GM18526 (cell line): ENCODE measurements at regions not wholly inside any gene's neighbourhood (a gene's known extent, or its start where the extent isn't known, plus 50 kb on each side); places are given as distances from the start of the nearest gene placed in this dataset.

Experiments
- POLR2A ChIP-seq: IDR thresholded peaks from 3 replicates; pipeline ENCODE4 v1.6.1; 2011; ENCODE audit not compliant: insufficient read length; ENCODE audit errors: extremely low read depth

- TF ChIP-seq POLR2A, result no peak
Observed at GRCh38 chr6:14759976-14760672, 485.7 kb upstream of the JARID2 start.

- no peak for TF ChIP-seq POLR2A
Observed at GRCh38 chr6:14762077-14762476, 483.8 kb upstream of the JARID2 start.

- no peak for TF ChIP-seq POLR2A
Observed at GRCh38 chr6:14763139-14763538, 482.7 kb upstream of the JARID2 start.

DNA sequence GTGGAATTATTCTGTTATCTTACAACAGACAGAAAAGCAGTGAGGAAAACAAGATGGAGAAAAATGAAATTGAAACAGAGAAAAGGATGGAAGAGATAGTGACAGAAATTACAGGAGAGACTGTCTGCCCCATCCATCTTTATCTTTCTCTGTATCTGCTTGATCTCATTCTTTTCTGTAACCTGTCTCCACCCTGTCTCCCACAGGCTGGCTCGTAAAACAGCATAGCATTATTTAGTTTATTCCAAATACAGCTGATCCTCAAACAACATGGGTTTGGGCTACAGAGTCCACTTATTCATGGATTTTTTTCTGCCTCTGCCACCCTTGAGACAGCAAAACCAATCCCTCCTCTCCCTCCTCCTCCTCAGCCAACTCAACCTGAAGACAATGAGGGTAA, 482.3 kb upstream of the JARID2 start:
- no peak for TF ChIP-seq POLR2A

- TF ChIP-seq POLR2A, result no peak
Observed at GRCh38 chr6:14765106-14765505, 480.8 kb upstream of the JARID2 start.

- no peak for TF ChIP-seq POLR2A
Observed at GRCh38 chr6:14765721-14766390, 480.0 kb upstream of the JARID2 start.

- no peak for TF ChIP-seq POLR2A
Observed at GRCh38 chr6:14766391-14766994, 479.4 kb upstream of the JARID2 start.

DNA sequence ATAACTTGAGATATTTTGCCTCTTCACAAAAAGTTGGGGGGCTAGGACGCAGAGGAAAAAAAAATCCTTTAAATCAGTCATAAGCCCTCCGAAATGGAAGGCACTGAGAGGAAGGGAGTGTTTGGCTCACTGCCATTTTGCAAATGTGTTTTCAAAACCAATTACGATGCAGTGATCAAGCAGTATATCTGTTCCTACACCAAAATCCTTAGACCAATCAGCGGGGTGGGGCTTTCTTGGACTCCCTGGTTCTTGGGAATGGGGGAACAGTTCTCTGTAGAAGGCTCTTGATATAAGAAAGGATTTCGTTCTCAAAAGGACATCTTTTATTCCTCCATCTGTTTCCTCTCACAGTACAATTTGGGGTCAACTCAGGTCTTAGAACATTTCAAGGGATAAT, 478.6 kb upstream of the JARID2 start:
- TF ChIP-seq POLR2A, result no peak

DNA sequence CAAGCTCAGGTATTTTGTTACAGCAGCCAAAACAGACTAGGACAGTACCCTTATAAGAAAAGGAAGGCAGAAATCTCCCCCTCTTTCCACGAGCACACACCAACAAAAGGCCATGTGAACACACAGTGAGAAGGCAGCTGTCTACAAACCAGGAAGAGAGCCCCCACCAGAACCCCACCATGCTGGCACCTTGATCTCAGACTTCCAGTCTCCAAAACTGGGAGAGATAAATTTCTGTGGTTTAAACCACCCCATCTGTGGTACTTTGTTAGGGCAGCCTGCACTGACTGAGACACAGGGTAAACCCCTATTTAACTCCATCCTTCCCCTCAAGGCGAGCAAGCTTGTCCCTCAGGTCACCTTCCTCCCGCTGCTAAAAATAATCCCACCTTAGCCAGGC, 475.8 kb upstream of the JARID2 start:
- no peak for TF ChIP-seq POLR2A

DNA sequence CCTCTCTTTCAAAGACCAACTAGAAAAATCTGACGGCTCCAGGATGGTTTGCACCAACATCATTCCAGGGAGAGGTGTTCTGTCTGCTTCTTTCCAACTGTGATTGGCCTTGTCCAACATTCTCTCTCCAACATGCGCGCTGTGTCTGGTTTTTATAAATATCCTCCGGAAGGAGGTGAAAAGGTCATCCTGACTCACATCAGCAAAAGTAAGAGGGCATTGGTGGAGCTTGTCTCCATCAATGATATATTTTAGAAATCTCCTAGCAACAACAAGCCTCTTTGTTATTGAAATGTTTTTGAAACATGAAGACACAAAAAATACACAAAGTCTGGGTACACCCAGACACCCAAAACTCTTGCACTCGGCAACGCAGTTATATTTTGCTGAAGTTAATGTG, 475.3 kb upstream of the JARID2 start:
- TF ChIP-seq POLR2A, result no peak

DNA sequence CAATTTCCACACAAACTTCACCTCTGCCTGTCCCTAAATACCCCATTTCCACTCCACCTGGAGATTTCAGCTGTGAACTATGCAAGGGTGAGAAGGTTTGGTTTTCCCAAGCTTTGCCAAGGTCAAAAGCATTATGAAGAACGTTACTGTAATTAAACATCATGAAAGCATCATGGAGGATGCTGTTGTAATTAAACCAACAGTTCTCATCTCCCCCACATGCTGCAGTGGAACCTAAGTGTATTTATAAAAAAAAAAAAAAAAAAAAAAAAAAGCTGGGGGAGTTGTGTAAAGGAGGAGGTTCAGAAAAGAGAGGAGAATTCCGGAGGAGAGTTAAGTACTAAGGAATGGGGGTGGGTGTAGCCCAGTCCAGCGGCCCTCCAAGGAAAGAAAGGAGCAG, 474.9 kb upstream of the JARID2 start:
- no peak for TF ChIP-seq POLR2A

DNA sequence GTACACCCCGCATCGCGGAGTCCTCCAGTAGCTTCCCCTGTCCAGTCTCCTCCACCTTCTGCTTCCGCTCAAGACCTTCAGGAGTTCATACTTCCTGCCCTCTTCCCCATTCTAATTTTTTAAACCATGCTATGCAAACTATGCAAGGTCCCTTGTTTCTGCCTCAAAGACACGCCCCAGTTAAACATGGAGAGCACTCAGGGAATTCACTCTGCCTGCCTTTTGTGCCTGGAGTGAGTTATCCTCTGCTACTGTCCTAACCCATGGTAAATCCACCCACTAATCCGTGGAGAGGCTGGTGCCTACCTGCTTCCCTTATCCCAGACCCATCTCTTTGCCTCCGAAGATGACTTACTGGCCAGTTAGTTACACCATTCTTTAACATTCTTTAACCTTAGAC, 473.7 kb upstream of the JARID2 start:
- TF ChIP-seq POLR2A, result no peak

GRCh38 chr6:14775528-14775927, 470.3 kb upstream of the JARID2 start:
- TF ChIP-seq POLR2A, result no peak

GRCh38 chr6:14776307-14776706, 469.6 kb upstream of the JARID2 start:
- TF ChIP-seq POLR2A, result no peak

DNA sequence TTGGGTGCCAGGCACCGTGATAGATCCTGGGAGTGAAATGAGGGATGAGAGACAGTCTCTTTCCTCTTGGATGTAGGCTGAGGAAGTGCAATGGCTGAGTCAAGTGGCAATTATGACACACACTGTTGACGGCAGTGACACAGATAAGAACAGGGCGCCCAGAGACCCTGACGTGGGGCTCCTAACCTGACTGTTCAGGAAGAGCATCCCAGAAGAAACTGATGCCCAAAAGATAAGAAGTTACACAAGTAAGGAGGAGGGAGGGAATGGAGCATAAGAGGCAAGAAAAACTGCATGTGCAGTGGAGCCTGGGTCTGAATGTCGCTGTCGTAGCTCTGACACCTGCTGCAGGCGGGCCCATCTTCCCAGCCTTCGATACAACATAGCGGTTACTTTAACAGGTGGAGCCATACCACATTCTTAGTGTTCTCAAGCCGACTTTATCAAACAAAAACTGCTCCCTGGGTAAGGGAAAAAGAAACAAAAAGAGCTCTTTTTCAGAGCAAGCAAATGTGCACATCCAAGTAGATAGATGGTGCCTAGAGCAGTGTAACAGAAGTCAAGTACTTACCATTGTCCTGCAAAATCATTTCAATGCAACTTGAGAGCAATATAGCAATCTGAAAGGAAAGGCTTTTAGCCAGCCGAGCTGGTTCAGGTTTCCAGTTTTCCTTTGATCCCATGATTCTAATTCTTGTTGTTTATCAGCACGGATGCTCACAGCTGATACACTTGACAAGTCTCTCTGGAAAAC, 463.9 kb upstream of the JARID2 start:
- no peak for TF ChIP-seq POLR2A

GRCh38 chr6:14783594-14783993, 462.3 kb upstream of the JARID2 start:
- TF ChIP-seq POLR2A, result no peak
